D721Med (cell line): ENCODE measurements at regions not wholly inside any gene's neighbourhood (a gene's known extent, or its start where the extent isn't known, plus 50 kb on each side); places are given as distances from the start of the nearest gene placed in this dataset.

ENCODE experiments used
- DNase-seq: peaks from one replicate; pipeline ENCODE4 v3.0.0; 2011; ENCODE audit warnings: low spot score; ENCODE audit not compliant: insufficient read length
- FAIRE-seq: peaks from 2 replicates; lab custom pipeline; 2011; peaks lifted over from hg19 to GRCh38; lab: Jason Lieb, UNC
- TF ChIP-seq, protein P1 (sequence below): IDR thresholded peaks from 2 replicates; pipeline ENCODE4 v1.5.1; 2012; ENCODE audit warnings: mild to moderate bottlenecking, control low read depth; ENCODE audit not compliant: insufficient read depth; ENCODE audit errors: missing control alignments

GRCh38 chr9:129242191-129242941 lies 64.3 kb upstream of the IER5L start:
- FAIRE-seq (no peak), DNase-seq (no peak)
- TF ChIP-seq, protein P1, sequence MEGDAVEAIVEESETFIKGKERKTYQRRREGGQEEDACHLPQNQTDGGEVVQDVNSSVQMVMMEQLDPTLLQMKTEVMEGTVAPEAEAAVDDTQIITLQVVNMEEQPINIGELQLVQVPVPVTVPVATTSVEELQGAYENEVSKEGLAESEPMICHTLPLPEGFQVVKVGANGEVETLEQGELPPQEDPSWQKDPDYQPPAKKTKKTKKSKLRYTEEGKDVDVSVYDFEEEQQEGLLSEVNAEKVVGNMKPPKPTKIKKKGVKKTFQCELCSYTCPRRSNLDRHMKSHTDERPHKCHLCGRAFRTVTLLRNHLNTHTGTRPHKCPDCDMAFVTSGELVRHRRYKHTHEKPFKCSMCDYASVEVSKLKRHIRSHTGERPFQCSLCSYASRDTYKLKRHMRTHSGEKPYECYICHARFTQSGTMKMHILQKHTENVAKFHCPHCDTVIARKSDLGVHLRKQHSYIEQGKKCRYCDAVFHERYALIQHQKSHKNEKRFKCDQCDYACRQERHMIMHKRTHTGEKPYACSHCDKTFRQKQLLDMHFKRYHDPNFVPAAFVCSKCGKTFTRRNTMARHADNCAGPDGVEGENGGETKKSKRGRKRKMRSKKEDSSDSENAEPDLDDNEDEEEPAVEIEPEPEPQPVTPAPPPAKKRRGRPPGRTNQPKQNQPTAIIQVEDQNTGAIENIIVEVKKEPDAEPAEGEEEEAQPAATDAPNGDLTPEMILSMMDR: no peak

DNA sequence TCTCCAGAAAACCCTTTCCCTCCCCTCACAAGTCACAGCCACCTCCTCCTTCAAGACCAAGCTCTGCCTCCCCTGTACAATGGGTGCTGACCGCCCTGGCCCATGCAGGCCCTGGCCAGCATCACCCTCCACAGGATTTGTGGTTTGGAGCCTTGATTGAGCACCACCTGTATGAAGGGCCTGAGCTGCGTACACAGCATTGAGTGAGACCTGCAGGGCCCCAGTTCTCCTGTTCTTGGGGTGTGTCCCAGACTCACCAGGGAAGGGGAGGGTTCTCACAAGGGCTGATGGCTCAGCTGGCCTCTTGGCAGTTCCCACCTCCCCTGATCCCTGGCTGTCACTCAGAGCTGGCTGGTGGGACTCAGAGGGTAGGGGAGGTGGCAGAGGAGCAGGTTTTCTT lies 63.7 kb upstream of the IER5L start:
- DNase-seq (no peak), FAIRE-seq (no peak)
- TF ChIP-seq, protein P1: no peak

DNA sequence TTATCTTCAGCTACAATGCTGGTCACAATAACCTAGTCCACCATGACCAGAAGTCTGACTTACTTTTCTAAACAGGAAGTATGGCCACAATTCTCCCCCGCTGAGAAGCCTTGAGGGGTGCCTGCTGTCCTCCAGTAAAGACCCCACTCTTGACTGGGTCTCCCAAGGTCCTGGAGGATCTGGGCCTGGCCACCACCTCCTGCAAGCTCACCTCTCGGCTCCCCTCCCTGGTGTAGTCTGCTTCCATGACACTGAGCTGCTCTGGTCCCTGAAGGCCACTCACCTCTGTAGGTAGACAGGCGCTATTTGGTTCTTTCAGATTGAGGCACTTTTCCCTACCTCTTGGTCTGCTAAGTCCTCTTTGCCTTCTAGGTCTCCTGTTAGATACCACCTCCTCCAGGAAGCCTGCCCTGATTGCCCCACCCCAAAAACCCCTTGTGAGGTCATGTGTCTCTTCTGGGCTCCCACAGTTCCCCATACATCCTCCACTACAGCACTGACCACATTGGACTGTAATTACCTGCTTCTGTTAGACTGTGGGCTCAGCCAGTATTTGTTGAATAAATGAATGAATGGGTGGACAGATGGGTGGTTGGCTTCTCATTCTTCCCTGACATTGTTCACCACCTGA lies 62.6 kb upstream of the IER5L start:
- DNase-seq (no peak), FAIRE-seq (no peak)
- TF ChIP-seq, protein P1: no peak

GRCh38 chr9:129239946-129240490 lies 62.0 kb upstream of the IER5L start:
- DNase-seq (no peak), FAIRE-seq (no peak)

GRCh38 chr9:129237803-129238202 lies 59.7 kb upstream of the IER5L start:
- DNase-seq (no peak), FAIRE-seq (no peak)
- TF ChIP-seq, protein P1: no peak

More at GRCh38 chr9:129239946-129240490, 62.0 kb upstream of the IER5L start:
- TF ChIP-seq, protein P1: no peak

GRCh38 chr9:129237164-129237611 lies 59.1 kb upstream of the IER5L start:
- no peak for FAIRE-seq
- no peak for DNase-seq
- TF ChIP-seq, protein P1: no peak
